ENCODE measurements at regions not wholly inside any gene's neighbourhood (a gene's known extent, or its start where the extent isn't known, plus 50 kb on each side); places are given as distances from the start of the nearest gene placed in this dataset.

- H3K36me3 ChIP-seq (ENCODE audit: control insufficient read depth, insufficient read depth, low read length): no peaks in the 10 kb centered on the region
- no peak overlapping the region for H3K9ac ChIP-seq (ENCODE audit: low read length)
- no peak overlapping the region for H3K27ac ChIP-seq (ENCODE audit: low read depth, low read length)
Measured at GRCh38 chr4:38309471-38309870, 349.3 kb downstream of the PTTG2 start.

GRCh38 chr4:38310446-38311043 lies 350.3 kb downstream of the PTTG2 start:
- H3K4me3 ChIP-seq (ENCODE audit: low read length): no peak overlapping the region
- H3K9ac ChIP-seq (ENCODE audit: low read length): no peak overlapping the region
- H3K27me3 ChIP-seq (ENCODE audit: control insufficient read depth, insufficient read depth, low read length): no peaks in the 10 kb centered on the region
- no peaks in the 10 kb centered on the region for H3K36me3 ChIP-seq (ENCODE audit: control insufficient read depth, insufficient read depth, low read length)
- H3K4me1 ChIP-seq (ENCODE audit: control insufficient read depth, insufficient read depth, low read length): no peaks in the 10 kb centered on the region
- no peak overlapping the region for H3K27ac ChIP-seq (ENCODE audit: low read depth, low read length)

More at GRCh38 chr4:38309471-38309870, 349.3 kb downstream of the PTTG2 start:
- no peaks in the 10 kb centered on the region for H3K4me1 ChIP-seq (ENCODE audit: control insufficient read depth, insufficient read depth, low read length)
- H3K27me3 ChIP-seq (ENCODE audit: control insufficient read depth, insufficient read depth, low read length): no peaks in the 10 kb centered on the region
- H3K4me3 ChIP-seq (ENCODE audit: low read length): no peak overlapping the region

- Histone ChIP-seq H3K9ac (ENCODE audit: low read length) (no peak overlapping the region), H3K27ac (ENCODE audit: low read depth, low read length) (no peak overlapping the region), H3K36me3 (ENCODE audit: control insufficient read depth, insufficient read depth, low read length) (no peaks in the 10 kb centered on the region)
Measured at GRCh38 chr4:38311495-38312126, 351.4 kb downstream of the PTTG2 start.

GRCh38 chr4:38313175-38313574 lies 350.8 kb upstream of the KLF3 start:
- H3K27me3 ChIP-seq (ENCODE audit: control insufficient read depth, insufficient read depth, low read length): no peaks in the 10 kb centered on the region
- H3K4me1 ChIP-seq (ENCODE audit: control insufficient read depth, insufficient read depth, low read length): no peaks in the 10 kb centered on the region
- no peak overlapping the region for H3K4me3 ChIP-seq (ENCODE audit: low read length)
- no peaks in the 10 kb centered on the region for H3K36me3 ChIP-seq (ENCODE audit: control insufficient read depth, insufficient read depth, low read length)
- H3K27ac ChIP-seq (ENCODE audit: low read depth, low read length): no peak overlapping the region
- H3K9ac ChIP-seq (ENCODE audit: low read length): no peak overlapping the region

More at GRCh38 chr4:38311495-38312126, 351.4 kb downstream of the PTTG2 start:
- no peaks in the 10 kb centered on the region for H3K27me3 ChIP-seq (ENCODE audit: control insufficient read depth, insufficient read depth, low read length)
- H3K4me1 ChIP-seq (ENCODE audit: control insufficient read depth, insufficient read depth, low read length): no peaks in the 10 kb centered on the region
- no peak overlapping the region for H3K4me3 ChIP-seq (ENCODE audit: low read length)

GRCh38 chr4:38313999-38314561 lies 349.9 kb upstream of the KLF3 start:
- Histone ChIP-seq H3K27ac (ENCODE audit: low read depth, low read length) (no peak overlapping the region), H3K9ac (ENCODE audit: low read length) (no peak overlapping the region), H3K4me1 (ENCODE audit: control insufficient read depth, insufficient read depth, low read length) (peaks cover 2% of the 10 kb centered on the region), H3K27me3 (ENCODE audit: control insufficient read depth, insufficient read depth, low read length) (no peaks in the 10 kb centered on the region), H3K36me3 (ENCODE audit: control insufficient read depth, insufficient read depth, low read length) (no peaks in the 10 kb centered on the region), H3K4me3 (ENCODE audit: low read length) (no peak overlapping the region)

GRCh38 chr4:38314663-38315062 lies 349.3 kb upstream of the KLF3 start:
- peaks cover 7% of the 10 kb centered on the region for H3K4me1 ChIP-seq (ENCODE audit: control insufficient read depth, insufficient read depth, low read length)
- H3K27me3 ChIP-seq (ENCODE audit: control insufficient read depth, insufficient read depth, low read length): no peaks in the 10 kb centered on the region
- H3K36me3 ChIP-seq (ENCODE audit: control insufficient read depth, insufficient read depth, low read length): no peaks in the 10 kb centered on the region
- no peak overlapping the region for H3K9ac ChIP-seq (ENCODE audit: low read length)
- no peak overlapping the region for H3K4me3 ChIP-seq (ENCODE audit: low read length)
- H3K27ac ChIP-seq (ENCODE audit: low read depth, low read length): no peak overlapping the region

- peaks cover 12% of the 10 kb centered on the region for H3K4me1 ChIP-seq (ENCODE audit: control insufficient read depth, insufficient read depth, low read length)
- H3K27me3 ChIP-seq (ENCODE audit: control insufficient read depth, insufficient read depth, low read length): no peaks in the 10 kb centered on the region
- H3K9ac ChIP-seq (ENCODE audit: low read length): no peak overlapping the region
- no peak overlapping the region for H3K4me3 ChIP-seq (ENCODE audit: low read length)
- no peaks in the 10 kb centered on the region for H3K36me3 ChIP-seq (ENCODE audit: control insufficient read depth, insufficient read depth, low read length)
- no peak overlapping the region for H3K27ac ChIP-seq (ENCODE audit: low read depth, low read length)
Measured at GRCh38 chr4:38315286-38315685, 348.7 kb upstream of the KLF3 start.

GRCh38 chr4:38316045-38316444 lies 348.0 kb upstream of the KLF3 start:
- H3K27me3 ChIP-seq (ENCODE audit: control insufficient read depth, insufficient read depth, low read length): no peaks in the 10 kb centered on the region
- H3K9ac ChIP-seq (ENCODE audit: low read length): no peak overlapping the region
- H3K4me1 ChIP-seq (ENCODE audit: control insufficient read depth, insufficient read depth, low read length): peaks cover 12% of the 10 kb centered on the region
- no peaks in the 10 kb centered on the region for H3K36me3 ChIP-seq (ENCODE audit: control insufficient read depth, insufficient read depth, low read length)
- H3K27ac ChIP-seq (ENCODE audit: low read depth, low read length): no peak overlapping the region
- no peak overlapping the region for H3K4me3 ChIP-seq (ENCODE audit: low read length)

GRCh38 chr4:38317041-38317674 lies 346.8 kb upstream of the KLF3 start:
- no peak overlapping the region for H3K27ac ChIP-seq (ENCODE audit: low read depth, low read length)
- no peaks in the 10 kb centered on the region for H3K27me3 ChIP-seq (ENCODE audit: control insufficient read depth, insufficient read depth, low read length)
- H3K4me1 ChIP-seq (ENCODE audit: control insufficient read depth, insufficient read depth, low read length): peaks cover 12% of the 10 kb centered on the region
- no peak overlapping the region for H3K9ac ChIP-seq (ENCODE audit: low read length)
- H3K36me3 ChIP-seq (ENCODE audit: control insufficient read depth, insufficient read depth, low read length): no peaks in the 10 kb centered on the region
- H3K4me3 ChIP-seq (ENCODE audit: low read length): no peak overlapping the region

- peak overlapping the region; percentile 68 for H3K27ac ChIP-seq (ENCODE audit: low read depth, low read length)
- H3K27me3 ChIP-seq (ENCODE audit: control insufficient read depth, insufficient read depth, low read length): no peaks in the 10 kb centered on the region
- H3K4me1 ChIP-seq (ENCODE audit: control insufficient read depth, insufficient read depth, low read length): peaks cover 12% of the 10 kb centered on the region
- H3K9ac ChIP-seq (ENCODE audit: low read length): peak overlapping the region; percentile 50
- H3K4me3 ChIP-seq (ENCODE audit: low read length): peak overlapping the region; percentile 61
- no peaks in the 10 kb centered on the region for H3K36me3 ChIP-seq (ENCODE audit: control insufficient read depth, insufficient read depth, low read length)
Measured at GRCh38 chr4:38318737-38319455, 345.1 kb upstream of the KLF3 start.

GRCh38 chr4:38319456-38320342 lies 344.3 kb upstream of the KLF3 start:
- H3K27me3 ChIP-seq (ENCODE audit: control insufficient read depth, insufficient read depth, low read length): no peaks in the 10 kb centered on the region
- H3K9ac ChIP-seq (ENCODE audit: low read length): peak overlapping the region; percentile 50
- H3K27ac ChIP-seq (ENCODE audit: low read depth, low read length): peak overlapping the region; percentile 68
- peaks cover 12% of the 10 kb centered on the region for H3K4me1 ChIP-seq (ENCODE audit: control insufficient read depth, insufficient read depth, low read length)
- H3K4me3 ChIP-seq (ENCODE audit: low read length): peak overlapping the region; percentile 61
- no peaks in the 10 kb centered on the region for H3K36me3 ChIP-seq (ENCODE audit: control insufficient read depth, insufficient read depth, low read length)
